Endometrium (tissue), 2 donors: ENCODE measurements at regions not wholly inside any gene's neighbourhood (a gene's known extent, or its start where the extent isn't known, plus 50 kb on each side); places are given as distances from the start of the nearest gene placed in this dataset.

ENCODE experiments used
- FAIRE-seq: peaks from 2 replicates; lab custom pipeline; 2012; peaks lifted over from hg19 to GRCh38; lab: Jason Lieb, UNC
- donor health status: control.
- donor health status: control.

DNA sequence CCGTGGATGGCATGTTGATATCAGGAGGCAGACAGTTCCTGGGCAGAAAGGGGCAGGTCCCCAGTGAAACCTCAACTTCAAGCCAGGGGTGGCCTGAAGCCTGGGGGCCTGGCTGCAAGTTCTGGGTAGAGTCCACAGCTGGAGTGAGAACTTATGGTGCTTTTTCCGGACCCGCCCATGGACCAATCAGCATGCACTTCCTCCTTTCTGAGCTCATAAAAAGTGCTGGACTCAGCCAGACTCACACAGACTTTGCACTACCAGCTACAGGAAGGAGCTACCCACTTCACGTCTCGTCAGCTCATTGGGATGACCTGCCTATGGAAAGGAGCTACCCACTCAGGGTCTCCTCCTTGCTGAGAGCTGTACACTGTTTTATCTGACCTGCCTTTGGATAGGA, 183.1 kb upstream of the MC4R start:
- FAIRE-seq = no peak

DNA sequence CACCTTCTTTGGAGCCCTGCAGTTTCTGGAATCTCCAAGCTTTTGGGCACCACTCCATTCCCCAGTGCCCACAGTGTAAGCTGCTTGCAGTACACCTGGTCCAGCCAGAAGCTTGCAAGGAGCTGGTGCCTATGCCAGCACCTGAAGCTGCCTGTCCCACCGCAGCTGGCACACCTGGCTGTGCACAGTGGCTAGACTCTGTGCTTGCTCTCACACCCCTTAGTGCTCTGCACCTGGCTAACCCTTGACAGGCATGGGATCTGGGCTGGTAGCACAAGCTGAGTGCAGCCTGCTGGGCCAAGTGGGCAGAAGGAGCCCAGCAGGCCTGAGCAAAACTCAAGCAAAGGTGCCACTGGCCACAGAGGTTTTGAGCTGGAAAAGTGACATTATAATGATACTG, 183.8 kb upstream of the MC4R start:
- no peak for FAIRE-seq

DNA sequence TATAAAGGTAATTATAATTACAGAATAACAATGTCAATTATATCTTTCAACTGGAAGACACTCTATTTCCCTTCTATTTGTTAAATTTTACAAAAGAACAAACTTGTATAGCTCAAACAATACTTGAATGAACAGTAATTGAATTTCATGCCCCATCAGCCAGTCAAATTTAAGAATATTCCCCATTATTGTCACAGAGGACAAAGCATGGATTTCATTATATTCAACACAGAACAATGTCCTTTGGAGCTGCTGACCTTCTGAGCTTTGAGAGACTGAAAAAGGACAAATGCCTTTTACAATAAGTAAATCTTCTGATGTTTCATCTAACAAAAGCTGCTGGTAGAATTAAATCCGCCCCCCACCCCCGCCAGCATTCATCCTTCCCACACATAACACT, 187.5 kb upstream of the MC4R start:
- no peak for FAIRE-seq

DNA sequence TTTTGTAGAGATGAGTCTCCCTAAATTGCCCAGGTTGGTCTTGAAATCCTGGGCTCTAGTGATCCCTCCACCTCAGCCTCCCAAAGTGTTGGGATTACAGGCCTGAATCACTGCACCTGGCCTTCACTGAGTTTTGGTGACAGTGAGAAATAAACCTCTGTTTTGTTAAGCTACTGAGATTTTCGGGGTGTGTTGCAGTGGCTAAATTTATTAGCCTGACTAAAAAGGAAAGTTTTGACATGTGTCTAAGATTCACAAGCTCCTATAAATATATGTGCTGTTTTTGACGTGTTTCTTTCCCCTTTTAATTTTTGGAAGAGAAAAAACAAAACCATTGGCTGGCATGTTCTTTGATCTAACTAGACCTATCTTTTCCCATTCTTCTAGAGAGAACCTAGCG, 190.5 kb upstream of the MC4R start:
- no peak for FAIRE-seq

DNA sequence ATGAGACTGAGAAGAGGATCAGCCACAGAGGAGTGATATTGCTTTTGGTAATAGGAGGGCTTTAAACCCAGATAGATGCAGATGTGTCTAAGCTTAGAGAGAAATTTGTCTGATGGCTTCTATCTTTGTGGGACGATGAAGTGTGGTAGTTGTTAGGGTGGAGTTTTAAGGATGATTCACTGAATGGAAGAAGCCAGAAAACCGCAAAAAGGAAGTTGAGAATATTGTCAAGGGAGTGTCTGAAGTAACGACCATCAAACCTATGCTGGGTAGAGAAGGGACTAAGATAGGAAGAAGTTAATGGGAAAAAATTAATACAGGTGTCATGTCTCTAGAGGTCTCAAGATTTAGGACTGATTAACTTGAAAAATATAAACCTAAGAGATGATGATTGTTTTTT, 195.6 kb upstream of the MC4R start:
- no peak for FAIRE-seq

DNA sequence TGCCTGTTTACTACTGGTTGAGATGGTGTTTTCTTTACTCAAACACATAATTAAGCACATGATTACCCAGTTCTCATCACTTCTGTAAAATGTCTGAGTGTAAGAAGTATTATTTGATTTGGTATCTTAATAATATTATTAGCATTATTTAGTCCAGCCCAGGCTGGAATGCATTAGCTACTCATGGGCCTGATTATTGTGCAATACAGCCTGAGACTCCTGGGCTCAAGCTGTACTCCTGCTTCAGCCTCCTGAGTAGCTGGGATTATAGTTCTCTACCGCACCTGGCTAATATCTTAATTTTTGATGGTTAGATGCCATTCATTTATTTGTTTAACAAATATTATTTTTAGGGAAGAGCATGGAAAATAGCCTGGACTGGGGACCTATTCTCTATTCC, 197.6 kb upstream of the MC4R start:
- no peak for FAIRE-seq

DNA sequence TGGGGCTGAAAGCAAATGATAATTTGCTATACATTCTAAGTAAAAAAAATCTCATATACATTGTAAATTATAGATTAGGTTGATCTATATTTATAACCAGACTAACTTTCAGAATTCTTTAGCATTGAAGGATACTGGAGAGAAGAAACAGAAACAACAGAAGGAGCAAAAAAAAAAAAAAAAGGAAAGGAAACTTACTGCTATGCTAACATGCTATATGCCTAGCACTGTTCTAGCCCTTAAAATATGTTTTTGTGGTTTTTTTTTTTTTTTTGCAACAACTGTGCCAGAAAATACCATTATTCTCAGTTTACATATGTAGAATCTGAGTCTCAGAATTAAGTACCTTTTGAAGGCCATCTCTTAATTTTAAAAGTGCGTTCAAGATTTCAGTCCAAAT, 204.9 kb upstream of the MC4R start:
- FAIRE-seq = no peak

DNA sequence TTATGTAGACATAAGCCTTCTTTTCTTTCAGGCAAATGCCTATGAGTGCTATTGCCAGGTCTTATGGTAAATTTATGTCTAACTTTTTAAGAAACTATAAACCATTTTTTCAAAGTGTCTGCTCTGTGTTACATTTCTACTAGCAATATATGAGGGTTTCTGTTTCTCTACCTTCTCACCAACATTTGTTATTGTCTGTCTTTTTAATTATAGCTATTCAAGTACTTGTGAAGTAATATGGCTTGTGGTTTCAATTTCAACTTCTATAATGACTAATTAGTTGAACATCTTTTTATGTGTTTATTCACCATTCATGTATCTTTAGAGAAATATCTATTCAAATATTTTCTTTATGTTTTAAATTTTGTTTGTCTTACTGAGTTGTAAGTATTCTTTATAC, 213.1 kb upstream of the MC4R start:
- FAIRE-seq = no peak

DNA sequence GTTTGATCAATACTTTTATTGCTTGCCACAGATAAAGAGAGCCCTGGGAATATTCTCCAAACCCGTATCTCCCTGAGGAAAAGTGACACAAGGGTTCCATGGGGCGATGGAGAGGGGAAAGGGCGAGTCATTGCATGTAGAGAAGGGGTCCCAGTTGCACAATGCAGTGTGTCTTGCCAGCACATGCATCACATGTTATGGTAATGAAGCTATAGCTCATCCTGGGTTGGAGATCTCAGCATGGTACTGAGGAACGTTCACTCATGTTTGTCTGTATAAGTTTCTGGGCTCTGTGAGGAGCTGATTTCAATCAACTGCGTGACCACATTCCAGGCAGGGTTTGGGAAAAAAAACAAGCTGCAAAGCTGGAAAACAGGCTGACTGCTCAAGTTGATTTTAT, 220.7 kb upstream of the MC4R start:
- no peak for FAIRE-seq

DNA sequence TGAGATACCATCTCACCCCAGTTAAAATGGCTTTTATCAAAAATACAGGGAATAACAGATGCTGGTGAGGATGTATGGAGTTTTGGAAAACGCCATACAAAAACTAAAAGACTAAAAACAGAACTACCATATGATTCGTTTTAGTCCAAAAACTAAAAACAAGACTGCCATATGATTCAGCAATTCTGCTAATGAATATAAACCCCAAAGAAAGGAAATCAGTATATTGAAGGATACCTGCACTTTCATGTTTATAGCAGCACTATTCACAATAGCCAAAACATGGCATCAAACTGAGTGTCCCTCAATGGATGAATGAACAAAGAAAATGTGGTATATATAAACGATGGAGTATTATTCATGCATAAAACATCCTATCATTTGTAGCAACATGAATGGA, 224.4 kb upstream of the MC4R start:
- no peak for FAIRE-seq

DNA sequence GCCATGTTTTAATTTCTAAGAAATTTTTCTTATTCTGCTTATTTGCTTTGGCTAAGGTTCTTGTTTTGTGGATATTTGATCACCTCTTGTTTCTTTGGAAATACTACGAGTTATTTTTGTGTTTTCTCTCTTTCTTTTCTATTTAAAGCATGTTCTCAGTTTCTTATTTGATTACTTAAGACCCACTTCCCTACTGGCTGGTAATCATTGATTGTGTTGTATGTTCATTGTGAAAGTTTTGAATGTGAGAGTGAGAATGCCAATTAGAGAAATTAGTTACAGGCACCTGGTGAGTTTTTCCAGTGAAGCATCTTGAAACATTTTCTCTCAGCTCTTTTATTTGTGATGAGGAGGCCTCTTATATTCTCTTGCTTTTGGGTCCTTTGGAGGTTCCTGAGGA, 226.7 kb upstream of the MC4R start:
- no peak for FAIRE-seq

DNA sequence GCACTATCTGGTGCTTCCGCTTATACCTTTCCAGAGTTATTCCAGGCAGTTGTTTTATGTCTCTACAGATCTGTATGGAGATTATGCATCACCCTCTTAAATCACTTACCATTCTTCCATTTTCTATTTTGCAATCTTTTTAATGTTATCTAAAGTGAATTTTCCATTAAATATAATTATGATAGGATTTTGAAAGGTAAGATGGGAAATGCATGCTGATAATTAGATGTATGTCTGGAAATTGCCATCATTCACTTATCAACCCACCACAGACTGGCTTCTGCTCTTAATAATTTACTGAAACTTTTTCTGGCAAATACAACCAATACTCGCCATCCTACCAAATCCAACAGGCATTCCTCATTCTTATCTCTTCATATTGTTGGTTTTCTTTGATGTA, 227.4 kb upstream of the MC4R start:
- no peak for FAIRE-seq

DNA sequence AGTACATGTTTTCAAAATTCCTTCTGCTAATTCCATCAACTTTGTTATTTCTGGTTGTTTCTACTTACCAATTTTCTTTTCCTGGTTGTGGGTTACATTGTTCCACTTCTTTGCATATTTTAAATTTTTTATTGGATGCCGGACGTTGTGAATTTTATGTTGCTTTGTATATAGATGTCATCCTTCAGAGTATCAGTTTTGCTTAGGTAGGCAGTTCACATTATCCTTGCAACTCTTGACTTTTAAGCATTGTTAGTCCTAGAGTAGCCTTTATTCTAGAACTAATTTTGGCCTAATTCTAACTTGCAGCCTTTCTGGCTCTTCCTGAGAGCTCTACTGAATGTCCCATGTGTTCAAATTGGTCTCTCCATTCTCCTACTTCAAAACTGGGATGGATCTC, 228.7 kb upstream of the MC4R start:
- no peak for FAIRE-seq

DNA sequence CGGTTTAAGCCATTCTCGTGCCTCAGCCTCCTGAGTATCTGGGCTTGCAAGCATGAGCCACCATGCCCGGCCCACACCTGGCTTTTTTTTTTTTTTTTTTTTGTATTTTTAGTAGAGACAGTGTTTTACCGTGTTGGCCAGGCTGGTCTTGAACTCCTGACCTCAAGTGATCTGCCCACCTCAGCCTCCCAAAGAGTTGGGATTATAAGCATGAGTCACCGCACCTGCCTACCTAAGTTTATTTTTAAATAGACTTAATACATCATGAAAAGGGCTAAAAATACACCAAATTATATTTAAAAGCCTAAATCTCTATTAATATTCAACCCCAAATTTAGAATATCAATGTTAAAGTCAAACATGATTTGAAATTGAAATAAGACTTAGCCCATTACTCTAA, 250.8 kb upstream of the MC4R start:
- no peak for FAIRE-seq

DNA sequence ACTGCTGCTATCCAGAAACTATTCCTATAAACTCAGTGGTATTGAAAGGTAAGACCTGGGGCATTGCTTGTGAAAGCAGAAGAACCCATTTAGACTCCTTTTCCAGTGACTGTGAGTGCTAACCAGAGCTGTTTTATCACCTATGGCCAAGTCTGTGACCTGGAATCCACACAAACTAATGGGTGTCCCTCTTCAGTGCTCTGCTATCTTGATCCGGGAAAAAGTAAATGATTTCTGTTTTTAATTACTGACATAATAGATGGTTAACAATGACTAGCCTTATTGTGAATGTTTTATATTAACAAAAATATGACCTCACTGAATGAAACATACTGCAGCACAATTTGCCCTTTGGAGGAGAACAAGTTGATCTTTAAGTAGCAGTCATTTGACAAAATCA, 251.6 kb upstream of the MC4R start:
- FAIRE-seq = no peak

DNA sequence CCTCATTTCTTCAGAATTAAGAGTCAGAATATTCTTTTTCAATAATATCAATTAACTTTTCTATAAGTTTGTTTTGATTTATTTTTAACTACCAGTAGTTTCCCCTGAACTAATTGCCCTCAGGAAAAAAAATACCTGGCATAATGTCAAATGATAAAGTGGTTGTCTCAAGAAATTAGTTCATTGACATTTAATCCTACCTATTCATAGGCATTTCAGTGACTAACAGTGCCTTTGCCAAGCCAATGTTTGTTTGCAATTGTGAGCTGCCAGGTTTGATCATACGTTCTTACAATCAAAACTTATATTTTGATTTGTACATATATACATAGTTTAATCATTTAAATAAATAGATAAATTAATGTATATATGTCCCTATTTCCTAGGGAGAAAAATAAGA, 267.3 kb upstream of the MC4R start:
- no peak for FAIRE-seq

DNA sequence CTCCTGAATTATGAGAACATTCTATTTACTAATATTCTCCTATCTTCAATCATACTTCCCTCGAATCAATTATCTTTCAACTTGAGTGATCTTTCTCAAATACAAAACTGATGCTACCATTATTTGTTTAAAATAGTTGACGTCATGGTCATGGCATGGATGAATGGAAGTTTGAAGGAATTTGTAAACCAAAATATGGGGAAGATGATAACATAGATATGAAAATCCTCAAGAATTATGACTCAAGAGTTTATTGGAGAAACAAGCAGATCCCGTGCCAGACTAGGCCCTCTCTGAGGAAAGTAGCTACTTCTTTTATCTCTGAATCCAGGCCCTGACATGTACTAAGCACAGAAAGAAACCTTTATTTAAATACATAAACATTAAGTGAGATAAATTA, 270.4 kb upstream of the MC4R start:
- no peak for FAIRE-seq

DNA sequence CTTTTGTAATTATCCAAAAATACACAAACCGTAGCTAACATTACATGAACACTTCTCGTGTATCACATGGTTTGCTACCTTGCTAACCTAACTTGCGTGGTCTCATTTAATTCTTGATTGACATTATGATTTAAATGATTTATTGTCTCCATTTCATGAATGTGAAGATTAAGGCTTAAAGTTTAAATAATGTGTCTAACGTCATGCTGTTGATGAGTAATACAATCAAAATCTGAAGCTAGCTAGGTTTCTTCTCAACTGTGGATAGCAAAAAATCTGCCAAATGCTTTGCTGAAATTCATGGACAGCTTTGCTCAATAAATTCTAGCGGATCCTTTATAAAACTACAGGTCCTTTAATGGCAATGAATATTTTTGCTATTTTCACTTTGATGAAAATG, 274.1 kb upstream of the MC4R start:
- no peak for FAIRE-seq

DNA sequence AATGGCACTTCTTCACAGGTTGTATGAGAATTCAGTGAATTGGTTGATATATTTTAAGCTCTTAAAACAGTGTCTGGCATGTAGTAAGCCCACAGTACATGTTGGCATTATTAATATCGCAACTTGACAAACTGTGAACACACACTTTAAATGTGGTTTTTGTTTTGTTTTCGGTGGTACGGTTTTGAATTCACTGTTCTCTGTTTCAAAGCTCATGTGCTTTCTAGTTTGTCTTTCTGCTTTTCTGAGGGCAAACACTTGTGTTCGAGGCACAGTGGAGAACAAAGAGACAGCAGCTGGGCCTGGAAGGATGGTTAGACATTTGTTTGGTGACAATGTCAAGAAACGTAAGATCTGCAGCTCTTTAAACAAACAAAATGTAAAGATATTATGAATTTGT, 276.5 kb upstream of the MC4R start:
- no peak for FAIRE-seq

DNA sequence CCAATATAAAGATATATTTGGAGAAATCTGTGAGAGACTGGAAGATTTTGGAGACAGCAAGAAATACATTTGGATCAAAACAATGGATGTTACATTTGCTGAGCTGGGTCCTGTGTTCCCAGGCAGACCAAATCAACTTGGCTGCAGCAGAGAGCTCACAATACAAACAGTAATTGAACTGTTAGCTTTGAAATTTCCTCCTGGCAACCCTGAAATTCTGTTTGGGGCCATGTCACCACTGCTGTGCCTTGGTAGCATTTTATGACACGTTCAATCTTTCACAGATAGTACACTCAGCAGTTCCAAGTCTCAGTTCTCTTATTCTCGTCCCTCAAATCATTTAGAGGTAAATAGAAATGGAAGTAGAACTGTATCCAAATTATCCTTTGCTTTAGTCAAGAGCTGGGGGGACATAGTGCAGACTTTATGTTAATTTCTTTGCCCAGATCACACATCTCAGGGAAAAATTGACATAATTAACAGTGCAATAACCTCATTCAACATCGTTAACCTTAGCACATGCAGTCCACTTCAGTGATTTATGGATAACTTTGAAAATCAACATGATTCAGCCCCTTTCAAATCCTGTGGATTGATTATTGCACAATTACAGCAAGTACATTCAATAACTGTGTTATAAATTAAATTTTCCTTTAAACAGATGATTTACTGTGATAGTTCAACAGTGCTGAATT, 277.4 kb upstream of the MC4R start:
- FAIRE-seq = no peak

DNA sequence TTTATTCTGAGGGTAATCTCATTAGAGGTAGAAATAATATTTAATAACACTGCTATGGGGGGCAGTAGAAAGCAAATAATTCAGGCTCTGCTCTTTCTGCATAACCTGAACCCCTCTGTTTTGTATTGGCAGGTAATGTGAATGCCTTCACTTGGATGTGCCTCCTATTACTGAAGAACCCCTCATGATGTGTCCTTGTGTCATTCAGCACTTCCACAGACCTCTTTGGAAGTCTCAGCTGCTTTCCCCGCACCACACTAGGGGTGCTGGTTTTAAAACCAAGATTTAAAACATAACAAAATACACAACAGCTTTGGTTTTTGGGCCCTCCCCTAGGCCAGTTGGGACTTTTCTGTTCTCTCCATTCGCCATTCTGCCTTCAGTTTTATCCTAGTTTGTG, 281.7 kb upstream of the MC4R start:
- no peak for FAIRE-seq

DNA sequence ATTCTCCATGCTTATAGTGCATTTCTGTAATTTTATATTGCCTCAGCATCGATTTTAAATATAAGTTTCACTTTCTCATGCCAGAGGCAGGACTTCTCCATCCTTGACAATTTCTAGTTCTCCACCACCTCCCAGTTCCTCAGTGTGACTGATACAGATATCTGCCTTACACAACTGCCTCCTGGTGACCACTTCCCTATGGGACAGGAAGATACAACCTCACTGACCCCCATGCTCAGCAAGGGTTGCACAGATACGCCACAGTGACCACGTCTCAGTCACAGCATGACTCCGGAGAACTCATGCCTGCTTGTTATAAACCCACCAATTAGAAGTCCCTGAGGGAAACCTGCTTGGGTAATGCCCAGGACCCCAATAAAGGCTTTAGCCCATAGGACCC, 284.0 kb upstream of the MC4R start:
- FAIRE-seq = no peak

DNA sequence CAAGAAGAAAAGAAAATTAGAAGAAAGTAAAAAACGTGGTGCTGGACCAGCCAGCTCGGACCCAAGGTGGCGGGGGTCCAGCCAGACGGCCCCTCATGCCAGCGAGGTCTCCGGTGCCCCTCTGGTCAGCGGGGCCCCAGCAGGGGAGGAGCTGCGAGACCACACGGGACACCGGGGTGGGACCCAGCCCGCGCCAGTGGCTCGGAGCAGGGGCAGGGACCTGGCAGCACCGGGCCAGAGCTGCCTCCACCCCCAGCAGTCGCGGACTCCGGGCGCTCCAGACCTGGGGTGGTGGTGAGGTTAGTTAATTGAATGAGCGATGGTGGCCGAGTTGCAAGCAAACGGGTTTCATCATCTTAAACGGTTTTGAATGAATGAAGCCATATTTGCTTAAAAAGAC, 289.9 kb upstream of the MC4R start:
- no peak for FAIRE-seq

DNA sequence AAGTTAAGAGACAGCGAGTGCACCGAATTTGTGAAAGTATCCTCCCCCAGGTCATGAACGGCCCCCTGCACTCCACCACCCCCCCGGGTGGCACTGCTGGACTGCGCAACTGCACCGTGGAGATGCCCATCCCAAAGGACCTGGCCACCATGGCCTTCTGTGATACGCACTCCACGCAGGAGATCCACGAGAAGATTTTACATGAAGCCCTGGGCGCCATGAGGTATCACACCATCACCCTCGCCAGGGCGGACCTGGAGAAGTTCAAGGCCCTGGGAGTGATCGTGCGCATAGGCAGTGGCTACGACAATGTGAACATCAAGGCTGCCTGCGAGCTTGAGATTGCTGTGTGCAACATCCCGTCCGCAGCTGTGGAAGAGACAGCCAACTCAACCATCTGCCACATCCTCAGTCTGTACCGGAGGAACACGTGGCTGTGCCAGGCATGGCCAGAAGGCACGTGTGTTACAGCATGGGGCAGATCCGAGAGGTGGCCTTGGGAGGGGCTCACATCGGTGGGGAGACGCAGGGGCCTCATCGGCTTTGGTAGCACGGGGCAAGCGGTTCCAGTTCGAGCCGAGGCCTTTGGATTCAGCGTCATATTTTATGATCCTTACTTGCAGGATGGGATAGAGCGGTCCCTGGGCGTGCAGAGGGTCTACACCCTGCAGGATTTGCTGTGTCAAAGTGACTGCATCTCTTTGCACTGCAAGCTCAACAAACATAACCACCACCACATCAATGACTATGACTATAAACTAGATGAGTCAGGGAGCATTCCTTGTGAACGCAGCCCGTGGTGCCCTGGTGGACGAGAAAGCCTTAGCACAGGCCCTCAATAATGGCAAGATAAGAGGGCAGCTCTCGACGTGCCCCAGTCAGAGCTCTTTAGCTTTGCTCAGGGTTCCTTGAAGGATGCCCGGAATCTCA, 290.8 kb upstream of the MC4R start:
- no peak for FAIRE-seq
